ENCODE measurements at regions not wholly inside any gene's neighbourhood (a gene's known extent, or its start where the extent isn't known, plus 50 kb on each side); places are given as distances from the start of the nearest gene placed in this dataset.

- DNase-seq (ENCODE audit: low spot score) = no peak
Measured at GRCh38 chr18:32544088-32544487, 73.4 kb upstream of the GAREM1 start.

- DNase-seq (ENCODE audit: low spot score) = no peak
Measured at GRCh38 chr18:32542221-32542798, 71.6 kb upstream of the GAREM1 start.

- DNase-seq (ENCODE audit: low spot score) = no peak
Measured at GRCh38 chr18:32530947-32531651, 60.4 kb upstream of the GAREM1 start.

GRCh38 chr18:32529722-32530420 is 59.2 kb upstream of the GAREM1 start:
- DNase-seq (ENCODE audit: low spot score) = no peak

- DNase-seq (ENCODE audit: low spot score) = no peak
Measured at GRCh38 chr18:32520771-32521170, 50.1 kb upstream of the GAREM1 start.
